HL-60 (cell line): ENCODE measurements at regions not wholly inside any gene's neighbourhood (a gene's known extent, or its start where the extent isn't known, plus 50 kb on each side); places are given as distances from the start of the nearest gene placed in this dataset.

Experiments
- GABPA ChIP-seq: IDR thresholded peaks from 2 replicates; pipeline ENCODE4 v1.6.1; 2012; ENCODE audit warnings: low read depth
- POLR2AphosphoS5 ChIP-seq: IDR thresholded peaks from 2 replicates; pipeline ENCODE4 v1.6.1; 2012; ENCODE audit warnings: low read depth
- REST ChIP-seq: IDR thresholded peaks from 2 replicates; pipeline ENCODE4 v1.6.1; 2012; ENCODE audit warnings: low read depth; ENCODE audit not compliant: insufficient replicate concordance
- SPI1 ChIP-seq: IDR thresholded peaks from 2 replicates; pipeline ENCODE4 v1.6.1; 2012; ENCODE audit warnings: low read depth, mild to moderate bottlenecking, borderline replicate concordance
- TF ChIP-seq, protein P1 (sequence below): IDR thresholded peaks from one replicate; pipeline ENCODE4 v1.5.1; 2011; ENCODE audit warnings: low read length, control low read depth, inconsistent platforms; ENCODE audit not compliant: insufficient read depth

- TF ChIP-seq, protein P1, sequence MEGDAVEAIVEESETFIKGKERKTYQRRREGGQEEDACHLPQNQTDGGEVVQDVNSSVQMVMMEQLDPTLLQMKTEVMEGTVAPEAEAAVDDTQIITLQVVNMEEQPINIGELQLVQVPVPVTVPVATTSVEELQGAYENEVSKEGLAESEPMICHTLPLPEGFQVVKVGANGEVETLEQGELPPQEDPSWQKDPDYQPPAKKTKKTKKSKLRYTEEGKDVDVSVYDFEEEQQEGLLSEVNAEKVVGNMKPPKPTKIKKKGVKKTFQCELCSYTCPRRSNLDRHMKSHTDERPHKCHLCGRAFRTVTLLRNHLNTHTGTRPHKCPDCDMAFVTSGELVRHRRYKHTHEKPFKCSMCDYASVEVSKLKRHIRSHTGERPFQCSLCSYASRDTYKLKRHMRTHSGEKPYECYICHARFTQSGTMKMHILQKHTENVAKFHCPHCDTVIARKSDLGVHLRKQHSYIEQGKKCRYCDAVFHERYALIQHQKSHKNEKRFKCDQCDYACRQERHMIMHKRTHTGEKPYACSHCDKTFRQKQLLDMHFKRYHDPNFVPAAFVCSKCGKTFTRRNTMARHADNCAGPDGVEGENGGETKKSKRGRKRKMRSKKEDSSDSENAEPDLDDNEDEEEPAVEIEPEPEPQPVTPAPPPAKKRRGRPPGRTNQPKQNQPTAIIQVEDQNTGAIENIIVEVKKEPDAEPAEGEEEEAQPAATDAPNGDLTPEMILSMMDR, result no peak
- TF ChIP-seq REST, result no peak
- no peak for TF ChIP-seq POLR2AphosphoS5
- no peak for TF ChIP-seq SPI1
- no peak for TF ChIP-seq GABPA
Measured at GRCh38 chr18:61169386-61169785, 163.8 kb upstream of the CDH20 start.
